ENCODE measurements at regions not wholly inside any gene's neighbourhood (a gene's known extent, or its start where the extent isn't known, plus 50 kb on each side); places are given as distances from the start of the nearest gene placed in this dataset.

DNA sequence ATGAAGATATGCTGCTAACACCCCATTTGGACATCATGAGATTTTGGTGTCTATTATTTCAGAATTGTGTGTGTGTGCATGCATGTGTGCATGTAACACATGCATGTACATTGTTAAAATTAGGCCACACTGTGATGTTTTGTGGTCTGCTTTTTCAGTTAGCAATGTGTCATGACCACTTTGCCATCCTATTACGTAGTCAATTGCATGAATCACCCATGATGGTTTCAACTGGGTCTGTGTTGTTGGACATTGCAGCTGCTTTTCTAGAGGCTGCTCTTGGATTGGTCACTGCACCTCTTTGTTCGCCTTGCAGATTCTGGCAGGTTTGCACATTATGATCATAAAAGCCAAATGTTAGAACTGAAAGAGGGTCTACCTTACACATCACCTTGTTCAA, 101.0 kb upstream of the THBS1 start:
- no peak overlapping the region for H3K4me3 ChIP-seq (ENCODE audit: low read depth, low read length)
- TF ChIP-seq, protein P1, sequence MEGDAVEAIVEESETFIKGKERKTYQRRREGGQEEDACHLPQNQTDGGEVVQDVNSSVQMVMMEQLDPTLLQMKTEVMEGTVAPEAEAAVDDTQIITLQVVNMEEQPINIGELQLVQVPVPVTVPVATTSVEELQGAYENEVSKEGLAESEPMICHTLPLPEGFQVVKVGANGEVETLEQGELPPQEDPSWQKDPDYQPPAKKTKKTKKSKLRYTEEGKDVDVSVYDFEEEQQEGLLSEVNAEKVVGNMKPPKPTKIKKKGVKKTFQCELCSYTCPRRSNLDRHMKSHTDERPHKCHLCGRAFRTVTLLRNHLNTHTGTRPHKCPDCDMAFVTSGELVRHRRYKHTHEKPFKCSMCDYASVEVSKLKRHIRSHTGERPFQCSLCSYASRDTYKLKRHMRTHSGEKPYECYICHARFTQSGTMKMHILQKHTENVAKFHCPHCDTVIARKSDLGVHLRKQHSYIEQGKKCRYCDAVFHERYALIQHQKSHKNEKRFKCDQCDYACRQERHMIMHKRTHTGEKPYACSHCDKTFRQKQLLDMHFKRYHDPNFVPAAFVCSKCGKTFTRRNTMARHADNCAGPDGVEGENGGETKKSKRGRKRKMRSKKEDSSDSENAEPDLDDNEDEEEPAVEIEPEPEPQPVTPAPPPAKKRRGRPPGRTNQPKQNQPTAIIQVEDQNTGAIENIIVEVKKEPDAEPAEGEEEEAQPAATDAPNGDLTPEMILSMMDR (IDR thresholded peaks at IDR 0.05; ENCODE audit: borderline replicate concordance, insufficient read depth, low read depth, low read length), result no peak

DNA sequence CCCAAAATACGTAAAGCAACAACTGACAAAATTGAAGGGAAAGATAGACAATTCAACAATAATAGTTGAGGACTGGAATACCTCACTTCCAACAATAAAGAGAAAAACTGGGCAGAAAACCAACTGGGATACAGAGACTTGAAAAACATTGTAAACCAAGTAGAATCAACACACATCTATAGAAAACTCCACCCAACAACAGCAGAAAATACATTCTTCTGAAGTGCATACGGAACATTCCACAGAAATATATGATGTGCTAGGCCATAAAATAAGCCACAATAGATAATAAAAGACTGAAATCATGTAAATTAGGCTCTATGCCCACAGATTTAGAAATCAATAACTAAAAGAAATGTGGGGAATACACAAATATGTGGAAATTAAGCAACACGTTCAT, 98.4 kb upstream of the THBS1 start:
- TF ChIP-seq, protein P1 (IDR thresholded peaks at IDR 0.05; ENCODE audit: borderline replicate concordance, insufficient read depth, low read depth, low read length), result no peak
- no peak overlapping the region for H3K4me3 ChIP-seq (ENCODE audit: low read depth, low read length)

DNA sequence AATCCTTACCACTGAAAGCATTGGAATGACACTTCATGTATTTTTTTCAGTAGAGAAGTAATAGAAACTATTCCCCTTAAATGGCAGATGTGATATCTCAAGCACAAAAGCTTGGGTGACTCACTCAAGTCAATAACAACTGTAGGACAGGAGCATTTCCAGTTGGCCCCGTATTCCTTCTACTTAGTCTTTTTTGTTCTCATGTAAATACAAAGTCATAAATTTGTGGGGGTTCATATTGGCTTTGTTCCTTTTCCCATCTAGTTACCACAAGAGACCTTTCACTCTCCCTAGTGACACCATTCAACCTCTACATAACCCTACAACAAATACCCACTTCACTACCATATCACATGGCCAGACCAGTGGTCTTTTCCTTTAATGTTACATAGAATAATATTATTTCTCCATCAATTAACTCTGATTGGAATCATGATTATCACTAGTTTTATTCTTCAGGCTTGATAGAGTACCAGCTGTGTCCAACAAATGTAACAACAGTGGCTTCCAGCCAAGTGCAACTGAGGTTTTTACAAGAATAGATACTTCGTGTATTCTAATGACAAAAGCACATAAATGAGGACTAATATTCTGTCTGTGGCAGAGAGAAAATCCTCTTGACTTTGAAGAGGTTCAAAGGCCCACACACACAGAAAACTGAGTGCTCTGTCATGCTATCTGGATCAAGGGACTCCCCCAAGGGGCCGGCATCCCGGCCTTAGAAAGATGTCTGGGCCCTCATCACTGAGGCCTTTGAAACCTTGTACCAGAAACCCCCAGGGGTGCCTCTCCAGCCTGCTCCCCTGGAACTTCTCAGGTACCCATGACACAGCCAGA, 94.0 kb upstream of the THBS1 start:
- TF ChIP-seq, protein P1 (IDR thresholded peaks at IDR 0.05; ENCODE audit: borderline replicate concordance, insufficient read depth, low read depth, low read length), result no peak
- no peak overlapping the region for H3K4me3 ChIP-seq (ENCODE audit: low read depth, low read length)

DNA sequence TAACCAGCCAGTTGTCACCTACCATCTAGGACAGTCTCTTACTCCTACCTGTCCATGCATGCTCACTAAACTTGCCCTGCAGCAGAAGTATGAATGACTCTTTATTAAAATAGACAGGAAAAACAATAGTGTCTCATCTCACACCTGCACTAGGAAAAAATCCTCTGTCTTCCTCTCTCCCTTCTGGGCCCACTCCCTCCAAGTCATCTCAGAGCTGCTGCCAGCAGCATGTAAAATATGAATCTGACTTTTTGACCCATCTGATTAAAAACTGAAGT, 93.5 kb upstream of the THBS1 start:
- no peak overlapping the region for H3K4me3 ChIP-seq (ENCODE audit: low read depth, low read length)
- TF ChIP-seq, protein P1 (IDR thresholded peaks at IDR 0.05; ENCODE audit: borderline replicate concordance, insufficient read depth, low read depth, low read length), result no peak

DNA sequence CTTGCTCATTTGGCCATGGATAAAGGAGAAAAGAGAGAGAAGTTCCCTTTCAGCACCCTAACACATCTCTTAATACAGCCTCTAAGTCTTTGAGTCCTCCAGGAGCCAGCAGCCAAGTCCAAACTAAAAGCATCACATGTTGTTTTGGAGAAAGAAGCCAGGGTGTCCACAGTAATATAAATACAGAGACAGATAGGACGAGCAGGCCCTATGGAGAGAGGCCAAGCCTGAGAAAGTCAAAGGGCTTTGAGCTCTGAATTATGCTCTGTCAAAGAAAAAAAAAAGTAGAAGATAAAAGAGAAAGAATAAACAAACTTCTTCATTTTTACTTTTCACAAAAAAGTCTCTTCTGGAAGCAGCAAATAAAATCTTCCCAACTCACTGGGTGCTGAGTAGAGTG, 92.4 kb upstream of the THBS1 start:
- no peak overlapping the region for H3K4me3 ChIP-seq (ENCODE audit: low read depth, low read length)
- TF ChIP-seq, protein P1 (IDR thresholded peaks at IDR 0.05; ENCODE audit: borderline replicate concordance, insufficient read depth, low read depth, low read length), result no peak

DNA sequence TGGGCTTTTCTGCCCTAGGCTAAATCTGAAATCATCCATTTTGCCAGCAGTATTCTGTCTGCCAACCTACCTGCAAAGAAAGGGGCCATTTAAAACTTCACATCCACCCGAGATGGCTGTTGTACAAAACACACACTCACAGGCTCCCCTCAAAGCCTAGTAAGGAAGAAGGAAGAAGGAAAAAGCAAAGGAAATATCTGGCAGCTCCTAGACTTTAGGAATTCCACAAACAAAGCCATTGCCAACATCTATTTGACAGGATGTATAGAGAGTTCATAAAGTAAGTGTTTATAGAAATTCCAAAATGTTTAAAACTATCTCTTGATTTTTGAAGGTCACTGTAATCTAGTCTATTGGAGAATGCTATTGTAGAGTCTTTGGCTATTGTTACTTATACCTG, 91.9 kb upstream of the THBS1 start:
- TF ChIP-seq, protein P1 (IDR thresholded peaks at IDR 0.05; ENCODE audit: borderline replicate concordance, insufficient read depth, low read depth, low read length), result no peak
- no peak overlapping the region for H3K4me3 ChIP-seq (ENCODE audit: low read depth, low read length)

DNA sequence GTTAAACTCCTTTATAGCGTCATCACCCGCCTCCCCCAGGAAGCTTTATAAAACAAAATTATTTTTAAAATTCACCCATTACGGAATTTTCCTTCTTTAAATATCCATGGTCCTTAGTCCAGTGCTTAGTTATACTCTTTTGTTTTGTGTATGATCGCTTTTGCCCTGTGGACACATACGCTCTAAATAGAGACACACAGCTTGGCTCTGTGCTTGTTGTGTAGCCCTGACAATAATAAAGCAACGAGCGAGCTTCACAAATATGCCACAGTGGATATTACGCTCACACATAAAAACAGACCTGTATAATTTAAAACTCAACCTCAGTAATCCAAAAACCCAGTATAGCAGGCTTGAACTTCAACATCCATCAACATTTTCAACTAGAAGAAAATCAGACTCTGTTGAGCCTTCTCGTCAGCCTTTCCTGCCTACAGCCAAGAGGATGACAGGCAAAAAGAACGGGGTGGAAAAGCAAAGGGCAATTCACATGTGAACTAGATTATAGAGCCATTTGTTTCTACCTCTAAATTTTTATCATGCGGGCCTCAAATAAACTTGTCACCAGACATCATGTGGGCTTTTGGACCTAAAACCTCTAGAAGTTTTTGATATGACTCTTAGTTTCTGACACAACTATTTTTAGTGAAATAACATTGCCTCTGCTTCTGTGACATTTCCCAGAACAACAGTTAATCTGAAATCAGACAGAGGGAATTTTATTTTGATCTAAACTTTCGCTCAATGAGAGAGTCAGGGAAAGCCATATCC, 89.6 kb upstream of the THBS1 start:
- TF ChIP-seq, protein P1 (IDR thresholded peaks at IDR 0.05; ENCODE audit: borderline replicate concordance, insufficient read depth, low read depth, low read length), result no peak
- no peak overlapping the region for H3K4me3 ChIP-seq (ENCODE audit: low read depth, low read length)

Data from GM12875 (cell line).